WERI-Rb-1 (cell line): ENCODE measurements at regions not wholly inside any gene's neighbourhood (a gene's known extent, or its start where the extent isn't known, plus 50 kb on each side); places are given as distances from the start of the nearest gene placed in this dataset.
A peak's percentile ranks its signal among the peaks of the same experiment; 100 is the strongest.

ENCODE experiments used
- DNase-seq: peaks from one replicate; pipeline ENCODE4 v3.0.0-alpha.2; 2020
- H3K27ac ChIP-seq: fragments of 250-450 bp; sonication (Bioruptor Pico); 2 replicates; pipeline ENCODE4 v1.5.1; 2020; ENCODE audit warnings: mild to moderate bottlenecking, moderate library complexity
- H3K27me3 ChIP-seq: fragments of 250-450 bp; sonication (Bioruptor Pico); 2 replicates; pipeline ENCODE4 v1.5.1; 2021; ENCODE audit warnings: mild to moderate bottlenecking, low read depth, moderate library complexity; ENCODE audit not compliant: insufficient read depth, severe bottlenecking
- H3K36me3 ChIP-seq: fragments of 250-450 bp; sonication (Bioruptor Pico); 2 replicates; pipeline ENCODE4 v1.5.1; 2020; ENCODE audit warnings: mild to moderate bottlenecking, moderate library complexity
- H3K4me3 ChIP-seq: 2 replicates; pipeline ENCODE4 v1.5.1; 2011; ENCODE audit warnings: low read depth, mild to moderate bottlenecking, control low read depth, low read length
- H3K9me3 ChIP-seq: fragments of 250-450 bp; sonication (Bioruptor Pico); 2 replicates; pipeline ENCODE4 v1.5.1; 2021; ENCODE audit warnings: mild to moderate bottlenecking, moderate library complexity; ENCODE audit not compliant: severe bottlenecking
- TF ChIP-seq, protein P1 (sequence below): IDR thresholded peaks from 2 replicates; pipeline ENCODE4 v1.5.1; 2011; ENCODE audit warnings: low read depth, mild to moderate bottlenecking, control low read depth, inconsistent platforms, low read length

DNA sequence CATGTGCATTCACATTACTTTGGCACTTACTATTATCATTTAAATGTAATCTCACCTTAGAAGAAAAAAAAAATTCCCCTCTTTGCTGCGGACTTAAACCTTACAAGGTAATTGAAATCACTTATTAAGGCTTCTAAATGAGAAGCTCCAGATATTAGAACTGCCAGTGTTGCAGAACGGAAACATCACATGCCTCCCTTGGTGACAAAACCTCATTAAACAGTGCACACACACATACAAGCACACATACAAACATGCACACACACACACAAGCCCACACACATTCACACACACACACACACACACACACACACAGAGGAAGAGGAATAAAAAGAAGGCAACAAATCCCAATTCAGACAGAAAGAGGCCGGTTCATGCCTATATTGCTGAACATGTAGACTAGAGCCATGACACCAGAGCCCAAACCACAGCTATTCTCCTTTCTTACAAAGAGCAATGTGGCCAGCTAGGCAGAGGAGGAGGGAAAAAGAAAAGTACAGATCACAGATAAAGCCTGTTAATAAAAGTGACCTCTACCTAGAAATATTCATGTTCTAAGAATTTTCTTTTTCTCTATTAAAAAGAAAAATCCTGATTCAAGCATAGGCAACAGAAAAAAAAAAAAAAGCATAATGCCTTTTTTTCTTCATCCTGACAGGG is 405.2 kb upstream of the FLRT2 start:
- DNase-seq = no peak
- Histone ChIP-seq H3K4me3 (no peak overlapping the region), H3K9me3 (no peaks in the 10 kb centered on the region), H3K27me3 (no peaks in the 10 kb centered on the region), H3K36me3 (no peaks in the 10 kb centered on the region), H3K27ac (peak overlapping the region; percentile 72)
- TF ChIP-seq, protein P1, sequence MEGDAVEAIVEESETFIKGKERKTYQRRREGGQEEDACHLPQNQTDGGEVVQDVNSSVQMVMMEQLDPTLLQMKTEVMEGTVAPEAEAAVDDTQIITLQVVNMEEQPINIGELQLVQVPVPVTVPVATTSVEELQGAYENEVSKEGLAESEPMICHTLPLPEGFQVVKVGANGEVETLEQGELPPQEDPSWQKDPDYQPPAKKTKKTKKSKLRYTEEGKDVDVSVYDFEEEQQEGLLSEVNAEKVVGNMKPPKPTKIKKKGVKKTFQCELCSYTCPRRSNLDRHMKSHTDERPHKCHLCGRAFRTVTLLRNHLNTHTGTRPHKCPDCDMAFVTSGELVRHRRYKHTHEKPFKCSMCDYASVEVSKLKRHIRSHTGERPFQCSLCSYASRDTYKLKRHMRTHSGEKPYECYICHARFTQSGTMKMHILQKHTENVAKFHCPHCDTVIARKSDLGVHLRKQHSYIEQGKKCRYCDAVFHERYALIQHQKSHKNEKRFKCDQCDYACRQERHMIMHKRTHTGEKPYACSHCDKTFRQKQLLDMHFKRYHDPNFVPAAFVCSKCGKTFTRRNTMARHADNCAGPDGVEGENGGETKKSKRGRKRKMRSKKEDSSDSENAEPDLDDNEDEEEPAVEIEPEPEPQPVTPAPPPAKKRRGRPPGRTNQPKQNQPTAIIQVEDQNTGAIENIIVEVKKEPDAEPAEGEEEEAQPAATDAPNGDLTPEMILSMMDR = no peak

DNA sequence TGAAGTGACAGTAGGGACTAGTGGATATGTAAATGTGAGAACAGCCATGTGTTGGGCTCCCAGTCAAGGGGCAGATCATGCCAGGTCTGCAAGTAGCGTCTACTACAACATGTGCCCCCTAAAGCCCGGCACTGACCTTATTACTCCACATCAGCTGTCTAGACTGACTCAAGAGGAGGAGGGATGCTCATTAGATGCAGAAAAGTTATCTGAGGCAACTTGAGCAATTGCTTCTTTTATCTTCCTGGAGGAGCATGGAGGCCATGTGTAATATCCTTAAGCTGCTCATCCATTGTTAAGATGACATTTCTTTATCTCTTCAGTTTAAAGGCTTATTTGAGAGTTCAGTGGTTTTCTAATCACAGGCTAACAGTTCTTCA is 404.7 kb upstream of the FLRT2 start:
- Histone ChIP-seq H3K9me3 (no peaks in the 10 kb centered on the region), H3K4me3 (no peak overlapping the region), H3K27ac (peak overlapping the region; percentile 72), H3K27me3 (no peaks in the 10 kb centered on the region), H3K36me3 (no peaks in the 10 kb centered on the region)
- peak; percentile 83 for DNase-seq
- TF ChIP-seq, protein P1 = no peak

DNA sequence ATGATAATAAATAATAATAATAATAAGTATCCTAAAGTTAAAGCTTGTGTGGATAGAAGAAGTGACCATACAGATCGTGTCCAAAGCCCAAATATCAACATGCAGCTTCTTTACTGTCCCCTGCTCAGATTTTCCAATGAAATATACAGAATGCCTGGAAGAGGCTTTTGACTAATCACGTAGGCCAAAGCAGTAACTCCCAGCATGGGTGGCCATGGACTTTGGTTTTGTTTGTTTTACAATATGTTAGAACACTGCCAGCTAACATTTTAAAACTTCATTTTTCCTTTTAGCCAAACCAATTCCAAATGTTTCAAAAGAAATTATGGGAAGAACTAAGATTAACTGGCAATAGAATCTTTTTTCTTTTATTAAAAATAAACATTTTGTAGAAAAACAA is 400.0 kb upstream of the FLRT2 start:
- TF ChIP-seq, protein P1 = no peak
- DNase-seq = no peak
- H3K27me3 ChIP-seq = no peaks in the 10 kb centered on the region

DNA sequence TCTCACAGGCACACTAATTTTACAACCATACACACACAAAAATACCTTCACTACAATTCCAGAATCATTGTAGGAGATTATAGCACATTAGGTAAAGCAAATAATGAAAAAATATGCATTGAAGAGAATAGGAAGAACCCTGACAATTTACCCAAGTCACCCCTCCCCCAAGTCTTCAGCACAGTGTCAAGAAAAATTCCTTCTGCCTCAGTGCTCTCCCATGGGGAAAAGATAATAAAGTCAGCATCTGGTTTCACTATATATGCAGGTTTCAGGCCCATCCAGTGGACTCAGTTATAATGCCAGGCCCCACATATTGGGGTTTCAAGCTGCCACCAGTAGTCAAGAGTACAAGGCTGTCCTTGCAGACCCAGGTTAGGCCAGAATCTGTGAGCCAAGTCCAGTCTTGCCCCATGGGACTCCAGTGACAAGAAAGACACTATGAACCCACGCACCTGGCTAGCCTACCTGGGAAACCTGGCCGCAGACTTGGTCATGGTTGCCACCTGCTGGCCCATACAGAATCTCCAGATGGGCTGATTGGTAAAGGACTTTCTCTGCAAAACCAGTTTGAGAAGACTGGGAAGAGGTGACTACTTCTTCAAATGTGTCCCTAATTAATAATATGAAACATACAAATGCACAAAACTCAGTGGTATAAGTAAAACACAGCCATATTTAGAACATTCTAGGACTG is 398.6 kb upstream of the FLRT2 start:
- H3K36me3 ChIP-seq = no peaks in the 10 kb centered on the region
- no peak overlapping the region for H3K4me3 ChIP-seq
- DNase-seq = peak; percentile 66
- peaks cover 6% of the 10 kb centered on the region for H3K9me3 ChIP-seq
- TF ChIP-seq, protein P1 = peak; percentile 76
- H3K27me3 ChIP-seq = no peaks in the 10 kb centered on the region
- no peak overlapping the region for H3K27ac ChIP-seq

More for the DNA sequence above, 400.0 kb upstream of the FLRT2 start:
- Histone ChIP-seq H3K4me3 (no peak overlapping the region), H3K36me3 (no peaks in the 10 kb centered on the region), H3K9me3 (peaks cover 6% of the 10 kb centered on the region), H3K27ac (no peak overlapping the region)

DNA sequence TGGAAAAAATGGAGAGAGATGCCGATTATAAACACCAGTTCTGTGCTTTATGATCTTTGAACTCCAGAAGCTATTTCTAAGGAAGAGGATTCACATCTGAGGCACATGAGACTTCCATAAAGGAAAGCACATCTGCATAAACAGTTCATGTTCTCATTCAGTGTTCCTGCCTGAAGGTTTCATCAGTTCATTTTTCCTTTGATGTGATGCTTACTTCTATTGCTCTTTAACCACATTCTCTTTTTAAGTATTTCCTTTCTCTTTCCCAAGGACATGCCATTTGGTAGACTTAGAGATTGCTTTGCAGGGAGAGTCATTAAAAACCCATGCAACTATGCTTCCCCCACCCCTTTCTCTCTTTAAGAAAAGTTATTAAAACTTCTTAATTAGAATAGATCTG is 387.0 kb upstream of the FLRT2 start:
- TF ChIP-seq, protein P1 = no peak
- H3K36me3 ChIP-seq = no peaks in the 10 kb centered on the region
- H3K4me3 ChIP-seq = no peak overlapping the region
- H3K27ac ChIP-seq = no peak overlapping the region
- H3K27me3 ChIP-seq = no peaks in the 10 kb centered on the region
- H3K9me3 ChIP-seq = no peaks in the 10 kb centered on the region
- DNase-seq = no peak
